MM.1S (cell line): ENCODE measurements at regions not wholly inside any gene's neighbourhood (a gene's known extent, or its start where the extent isn't known, plus 50 kb on each side); places are given as distances from the start of the nearest gene placed in this dataset.

Experiments used
- DNase-seq: peaks from one replicate; pipeline ENCODE4 v3.0.0-alpha.2; 2015
- H2AFZ ChIP-seq: fragments of 300-600 bp; sonication (generic); 2 replicates; pipeline ENCODE4 v1.6.0; 2016; ENCODE audit warnings: antibody characterized with exemption, low read length
- H3F3A ChIP-seq: fragments of 300-600 bp; sonication (generic); 2 replicates; pipeline ENCODE4 v1.6.1; 2016; ENCODE audit warnings: mild to moderate bottlenecking, antibody characterized with exemption, low read length, moderate library complexity, mixed read lengths; ENCODE audit not compliant: insufficient read depth
- H3K27ac ChIP-seq: fragments of 300-600 bp; sonication (generic); 2 replicates; pipeline ENCODE4 v1.5.1; 2016; ENCODE audit warnings: mild to moderate bottlenecking, low read length
- H3K27me3 ChIP-seq: fragments of 300-600 bp; sonication (generic); replicated peaks from 2 replicates; pipeline ENCODE4 v1.6.0; 2016; ENCODE audit warnings: low read length; ENCODE audit not compliant: insufficient read depth
- H3K36me3 ChIP-seq: fragments of 300-600 bp; sonication (generic); replicated peaks from 2 replicates; pipeline ENCODE4 v1.6.1; 2016; ENCODE audit warnings: mild to moderate bottlenecking, low read length, mixed read lengths; ENCODE audit not compliant: insufficient read depth
- H3K4me1 ChIP-seq: fragments of 300-600 bp; sonication (generic); 2 replicates; pipeline ENCODE4 v1.6.1; 2016; ENCODE audit warnings: low read length, mixed read lengths
- H3K4me2 ChIP-seq: fragments of 300-600 bp; sonication (generic); 2 replicates; pipeline ENCODE4 v1.6.0; 2016; ENCODE audit warnings: low read depth, low read length
- H3K4me3 ChIP-seq: fragments of 300-600 bp; sonication (generic); 2 replicates; pipeline ENCODE4 v1.5.1; 2016; ENCODE audit warnings: low read length, mixed read lengths
- H3K79me2 ChIP-seq: fragments of 300-600 bp; sonication (generic); 2 replicates; pipeline ENCODE4 v1.6.1; 2016; ENCODE audit warnings: mixed run types, low read length, mixed read lengths
- H3K9ac ChIP-seq: fragments of 300-600 bp; sonication (generic); 2 replicates; pipeline ENCODE4 v1.6.1; 2016; ENCODE audit warnings: low read length, mixed read lengths
- H3K9me2 ChIP-seq: fragments of 300-600 bp; sonication (generic); replicated peaks from 2 replicates; pipeline ENCODE4 v1.6.1; 2016; ENCODE audit warnings: mild to moderate bottlenecking, low read length, mixed read lengths; ENCODE audit not compliant: insufficient read depth
- H3K9me3 ChIP-seq: fragments of 300-600 bp; sonication (generic); replicated peaks from 2 replicates; pipeline ENCODE4 v1.6.1; 2016; ENCODE audit warnings: mild to moderate bottlenecking, low read length, mixed read lengths; ENCODE audit not compliant: insufficient read depth
- H4K20me1 ChIP-seq: fragments of 300-600 bp; sonication (generic); 2 replicates; pipeline ENCODE4 v1.6.1; 2016; ENCODE audit warnings: mild to moderate bottlenecking, low read length, moderate library complexity, mixed read lengths; ENCODE audit not compliant: insufficient read depth
- CTCF ChIP-seq: fragments of 300-600 bp; sonication (generic); IDR thresholded peaks from 2 replicates; pipeline ENCODE4 v1.5.1; 2016; ENCODE audit warnings: antibody characterized with exemption, low read length, mixed read lengths
- EZH2 ChIP-seq: fragments of 300-600 bp; sonication (generic); optimal IDR thresholded peaks from 2 replicates; pipeline ENCODE3; 2017; ENCODE audit warnings: low read depth, mild to moderate bottlenecking, antibody characterized with exemption, low read length, mixed read lengths
- EZH2phosphoT487 ChIP-seq: fragments of 300-600 bp; sonication (generic); IDR thresholded peaks from 2 replicates; pipeline ENCODE4 v1.6.1; 2018; ENCODE audit warnings: antibody characterized with exemption, low read length

GRCh38 chr1:29475326-29475725 is 239.0 kb downstream of the PTPRU start:
- H3K4me1 ChIP-seq, result no peaks in the 10 kb centered on the region
- no peak overlapping the region for H2AFZ ChIP-seq
- no peak overlapping the region for H3K9ac ChIP-seq
- no peaks in the 10 kb centered on the region for H4K20me1 ChIP-seq
- H3K27me3 ChIP-seq, result peaks cover 92% of the 10 kb centered on the region
- no peaks in the 10 kb centered on the region for H3K79me2 ChIP-seq
- H3K27ac ChIP-seq, result no peak overlapping the region
- no peak overlapping the region for H3K4me3 ChIP-seq
- DNase-seq, result no peak
- no peak overlapping the region for H3K4me2 ChIP-seq
- no peaks in the 10 kb centered on the region for H3K36me3 ChIP-seq
- no peaks in the 10 kb centered on the region for H3K9me3 ChIP-seq
- TF ChIP-seq EZH2, result no peak
- H3F3A ChIP-seq, result no peaks in the 10 kb centered on the region
- no peaks in the 10 kb centered on the region for H3K9me2 ChIP-seq

GRCh38 chr1:29474274-29475244 is 238.2 kb downstream of the PTPRU start:
- Histone ChIP-seq H3K36me3 (no peaks in the 10 kb centered on the region), H3F3A (no peaks in the 10 kb centered on the region), H3K79me2 (no peaks in the 10 kb centered on the region), H3K9me2 (no peaks in the 10 kb centered on the region), H3K4me3 (no peak overlapping the region), H3K4me1 (no peaks in the 10 kb centered on the region), H4K20me1 (no peaks in the 10 kb centered on the region), H3K27ac (no peak overlapping the region), H2AFZ (no peak overlapping the region), H3K4me2 (no peak overlapping the region), H3K9me3 (no peaks in the 10 kb centered on the region), H3K9ac (no peak overlapping the region), H3K27me3 (peaks cover 94% of the 10 kb centered on the region)
- DNase-seq, result no peak
- TF ChIP-seq CTCF (no peak), EZH2phosphoT487 (no peak), EZH2 (no peak)

GRCh38 chr1:29473161-29473855 is 237.0 kb downstream of the PTPRU start:
- DNase-seq, result no peak
- Histone ChIP-seq H4K20me1 (no peaks in the 10 kb centered on the region), H3K4me2 (no peak overlapping the region), H3K36me3 (no peaks in the 10 kb centered on the region), H3K9me2 (no peaks in the 10 kb centered on the region), H3K27me3 (peaks cover 85% of the 10 kb centered on the region), H2AFZ (no peak overlapping the region), H3K4me3 (no peak overlapping the region), H3K4me1 (no peaks in the 10 kb centered on the region), H3K9me3 (no peaks in the 10 kb centered on the region), H3K9ac (no peak overlapping the region), H3K79me2 (no peaks in the 10 kb centered on the region), H3F3A (no peaks in the 10 kb centered on the region), H3K27ac (no peak overlapping the region)
- TF ChIP-seq CTCF (no peak), EZH2 (peak; percentile 74)
